GM13976 (cell line): ENCODE measurements at regions not wholly inside any gene's neighbourhood (a gene's known extent, or its start where the extent isn't known, plus 50 kb on each side); places are given as distances from the start of the nearest gene placed in this dataset.

ENCODE experiments used
- DNase-seq: peaks from one replicate; pipeline ENCODE4 v3.0.0; 2012; ENCODE audit warnings: low spot score
- in situ Hi-C: fragments of 300-500 bp; cut with MboI; formaldehyde crosslinking; loops from one replicate; pipeline ENCODE4 v1.12.0; 2022; ENCODE audit warnings: low sequenced_read_pairs, mixed read lengths, inconsistent platforms; ENCODE audit not compliant: unreplicated experiment
- TF ChIP-seq, protein P1 (sequence below): IDR thresholded peaks from 2 replicates; pipeline ENCODE4 v1.5.1; 2012; ENCODE audit warnings: borderline replicate concordance, mild to moderate bottlenecking; ENCODE audit not compliant: insufficient read depth; ENCODE audit errors: extremely low read depth, missing control alignments, control extremely low read depth

DNA sequence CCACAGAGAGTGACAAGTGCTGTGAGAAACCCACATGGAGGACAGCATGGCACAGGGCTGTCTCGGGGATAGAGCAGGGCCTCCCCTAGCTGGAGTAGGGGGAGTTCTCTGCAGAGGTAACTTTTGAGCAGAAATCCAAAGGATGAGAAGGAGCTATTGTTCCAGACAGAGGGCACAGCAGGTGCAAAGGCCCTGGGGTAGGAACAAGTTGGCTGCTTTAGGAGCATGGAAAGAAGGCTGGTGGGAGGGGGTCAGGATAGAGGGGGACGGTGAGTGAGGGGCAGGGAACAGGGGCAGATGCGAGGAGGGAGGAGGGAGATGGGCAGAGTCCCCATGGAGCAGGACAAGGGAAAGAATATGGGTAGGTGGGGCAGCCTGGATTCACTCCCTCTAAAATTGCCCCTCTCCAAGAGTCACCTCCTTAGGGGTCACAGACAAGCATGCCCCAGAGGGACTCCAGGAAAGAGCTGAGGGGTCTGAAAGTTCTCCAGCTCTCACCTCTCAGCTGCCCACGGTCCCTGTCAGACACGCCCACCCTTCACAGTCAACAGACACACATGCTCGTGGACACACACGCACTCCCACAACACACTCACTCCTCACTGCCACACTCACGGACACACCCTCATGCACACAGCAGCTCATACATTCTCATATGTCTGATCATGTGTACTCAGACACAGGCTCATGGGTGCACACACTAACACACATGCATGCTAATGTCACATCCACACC, 110.7 kb downstream of the LITAF start:
- TF ChIP-seq, protein P1, sequence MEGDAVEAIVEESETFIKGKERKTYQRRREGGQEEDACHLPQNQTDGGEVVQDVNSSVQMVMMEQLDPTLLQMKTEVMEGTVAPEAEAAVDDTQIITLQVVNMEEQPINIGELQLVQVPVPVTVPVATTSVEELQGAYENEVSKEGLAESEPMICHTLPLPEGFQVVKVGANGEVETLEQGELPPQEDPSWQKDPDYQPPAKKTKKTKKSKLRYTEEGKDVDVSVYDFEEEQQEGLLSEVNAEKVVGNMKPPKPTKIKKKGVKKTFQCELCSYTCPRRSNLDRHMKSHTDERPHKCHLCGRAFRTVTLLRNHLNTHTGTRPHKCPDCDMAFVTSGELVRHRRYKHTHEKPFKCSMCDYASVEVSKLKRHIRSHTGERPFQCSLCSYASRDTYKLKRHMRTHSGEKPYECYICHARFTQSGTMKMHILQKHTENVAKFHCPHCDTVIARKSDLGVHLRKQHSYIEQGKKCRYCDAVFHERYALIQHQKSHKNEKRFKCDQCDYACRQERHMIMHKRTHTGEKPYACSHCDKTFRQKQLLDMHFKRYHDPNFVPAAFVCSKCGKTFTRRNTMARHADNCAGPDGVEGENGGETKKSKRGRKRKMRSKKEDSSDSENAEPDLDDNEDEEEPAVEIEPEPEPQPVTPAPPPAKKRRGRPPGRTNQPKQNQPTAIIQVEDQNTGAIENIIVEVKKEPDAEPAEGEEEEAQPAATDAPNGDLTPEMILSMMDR: no peak
- in situ Hi-C loops: no loop called here
- DNase-seq: no peak

DNA sequence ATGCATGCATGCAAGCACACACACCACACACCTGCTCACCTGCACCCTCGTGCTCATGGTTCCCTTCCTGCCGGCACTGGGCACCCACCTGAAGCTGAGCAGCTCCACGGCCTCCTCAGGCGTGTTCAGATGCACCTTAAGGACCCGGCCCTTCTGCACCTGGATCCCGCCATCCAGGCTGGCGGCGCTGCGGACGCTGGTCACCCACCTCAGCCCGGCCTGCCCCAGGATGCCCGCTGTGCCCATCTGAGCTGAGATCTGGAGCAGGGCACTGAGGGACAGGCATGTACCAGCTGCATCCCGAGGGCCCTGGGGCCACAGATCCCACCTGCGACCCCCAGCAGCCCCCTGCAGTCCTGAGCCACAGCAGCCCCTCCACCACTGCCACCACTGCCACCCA, 110.0 kb downstream of the LITAF start:
- TF ChIP-seq, protein P1: no peak
- no peak for DNase-seq
- in situ Hi-C loops: no loop called here

DNA sequence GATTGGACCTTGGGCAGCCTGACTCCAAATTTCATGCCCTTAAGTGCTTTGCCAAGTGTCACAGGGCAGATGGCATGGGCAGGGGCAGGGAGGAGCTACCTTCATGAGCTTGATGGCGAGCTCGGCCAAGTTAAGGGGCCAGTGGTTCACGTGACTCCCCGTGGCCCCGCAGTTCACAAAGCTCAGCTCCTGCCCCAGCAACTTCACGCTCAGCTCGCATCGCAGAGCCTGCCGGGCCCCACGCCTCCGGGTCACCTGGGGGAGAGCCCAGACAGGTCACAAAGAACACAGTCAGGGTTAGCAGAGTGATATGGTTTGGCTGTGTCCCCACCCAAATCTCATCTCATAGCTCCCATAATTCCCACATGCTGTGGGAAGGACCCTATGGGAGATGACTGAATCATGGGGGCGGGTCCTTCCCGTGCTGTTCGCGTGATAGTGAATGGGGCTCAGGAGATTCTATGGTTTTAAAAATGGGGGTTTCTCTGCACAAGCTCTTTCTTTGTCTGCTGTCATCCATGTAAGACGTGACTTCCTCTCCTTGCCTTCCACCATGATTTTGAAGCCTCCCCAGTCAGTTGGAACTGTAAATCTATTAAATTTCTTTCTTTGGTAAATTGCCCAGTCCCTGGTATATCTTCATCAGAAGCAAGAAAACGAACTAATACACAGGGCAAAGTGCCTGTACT, 108.1 kb downstream of the LITAF start:
- in situ Hi-C loops: no loop called here
- TF ChIP-seq, protein P1: no peak
- DNase-seq: no peak

DNA sequence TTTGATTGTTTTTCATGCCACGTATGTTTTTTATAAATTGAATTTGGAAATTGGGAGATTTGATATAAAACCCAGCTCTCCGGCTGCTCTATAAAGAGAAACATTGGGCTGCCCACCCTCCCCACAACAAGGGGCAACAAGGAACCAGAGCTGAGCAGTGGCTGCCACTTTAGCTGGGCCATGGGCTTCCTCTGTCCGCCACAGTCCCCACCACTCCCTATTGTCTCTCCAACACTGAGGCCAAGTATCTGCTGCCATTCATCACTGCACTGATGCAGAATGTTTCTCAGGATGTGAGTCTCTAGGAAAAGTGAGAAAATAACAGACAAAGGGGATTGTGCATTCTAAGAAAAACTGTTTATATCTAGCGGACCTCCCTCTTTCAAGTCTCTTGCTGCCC, 106.8 kb downstream of the LITAF start:
- TF ChIP-seq, protein P1: no peak
- DNase-seq: no peak
- in situ Hi-C loops: no loop called here

DNA sequence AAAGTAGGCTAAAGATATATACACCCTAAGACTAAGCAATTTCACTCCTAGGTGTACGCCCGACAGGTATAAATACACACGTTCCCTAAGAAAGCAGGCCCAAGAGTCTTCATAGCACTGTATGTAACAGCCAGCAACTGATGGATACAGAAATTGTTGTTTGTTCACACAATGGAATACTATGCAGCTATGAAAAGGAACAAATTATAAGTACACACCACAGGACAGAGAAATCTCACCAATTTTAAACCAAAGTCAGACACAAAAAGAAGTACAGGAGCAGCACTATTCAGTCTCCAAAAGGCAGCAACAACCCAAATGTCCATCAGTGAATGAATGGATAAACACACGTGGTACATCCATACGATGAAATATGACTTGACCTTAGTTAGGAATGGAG, 106.1 kb downstream of the LITAF start:
- in situ Hi-C loops: no loop called here
- TF ChIP-seq, protein P1: no peak
- DNase-seq: no peak

DNA sequence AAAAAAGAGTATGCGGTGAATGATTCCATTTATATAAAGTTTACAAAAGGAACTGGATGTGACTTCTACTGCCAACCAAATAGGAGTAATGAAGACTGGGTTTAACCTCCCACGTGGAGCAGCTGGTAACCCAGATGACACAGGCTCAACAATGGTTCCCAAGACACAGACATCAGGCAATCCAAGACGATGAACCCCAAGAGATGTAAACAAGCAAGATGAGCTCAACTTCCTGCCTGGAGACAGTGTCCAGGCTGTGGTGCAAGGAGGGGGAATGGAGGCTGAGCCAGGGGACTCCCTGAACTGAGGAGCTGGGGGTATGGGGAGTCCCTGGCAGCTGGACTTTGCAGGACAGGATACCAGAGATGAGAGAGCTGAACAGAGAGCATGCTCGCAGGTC, 104.7 kb downstream of the LITAF start:
- TF ChIP-seq, protein P1: no peak
- in situ Hi-C loops: no loop called here
- no peak for DNase-seq
